Dedifferentiated amniotic fluid mesenchymal stem cell (primary cell): ENCODE measurements at regions not wholly inside any gene's neighbourhood (a gene's known extent, or its start where the extent isn't known, plus 50 kb on each side); places are given as distances from the start of the nearest gene placed in this dataset.
"Not testable (repeated sequence)": the region's sequence is repeated elsewhere in the genome, so short reads cannot be mapped to it uniquely, and the experiment has no call there.

Source experiments
- DNase-seq: peaks from one replicate; pipeline ENCODE4 v3.0.0-alpha.2; 2016; ENCODE audit errors: extremely low spot score

DNA sequence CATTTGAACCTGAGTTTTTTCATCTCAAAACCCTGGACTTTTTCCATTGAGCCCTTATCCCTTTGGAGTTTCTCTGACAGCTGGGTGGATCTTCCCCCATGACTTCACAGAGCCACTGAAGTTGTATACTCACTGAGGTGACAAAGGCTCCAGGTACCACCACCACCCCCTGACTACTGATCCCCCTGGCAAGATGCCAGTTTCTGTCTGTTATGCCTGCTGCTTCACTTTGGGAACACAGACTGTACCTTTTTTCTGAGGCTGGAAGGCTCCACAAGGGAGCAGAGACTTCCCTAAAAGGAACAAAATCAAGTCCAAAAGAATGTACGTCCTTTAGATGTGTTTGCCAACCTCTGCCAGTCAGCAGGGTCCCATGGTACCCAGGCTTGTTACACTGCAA is 160.3 kb upstream of the JADE1 start:
- DNase-seq = no peak

DNA sequence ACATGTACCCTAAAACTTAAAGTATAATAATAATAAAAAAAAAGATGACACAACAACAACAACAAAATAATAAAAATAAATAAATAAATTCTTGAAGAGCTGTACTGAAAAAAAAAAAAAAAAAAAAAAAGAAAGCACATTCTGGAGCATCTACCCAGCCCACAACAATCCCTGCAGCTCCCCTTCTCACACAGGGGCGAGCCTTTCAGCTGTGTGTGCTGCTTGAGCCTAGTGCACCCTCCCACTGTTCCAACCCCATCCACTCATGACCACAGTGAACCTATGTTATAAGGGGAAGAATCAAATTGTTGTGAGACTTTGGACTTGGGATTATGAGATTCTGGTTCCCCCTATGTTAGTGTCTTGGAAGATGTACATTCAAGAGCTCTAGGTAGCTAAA is 161.5 kb upstream of the JADE1 start:
- no peak for DNase-seq

DNA sequence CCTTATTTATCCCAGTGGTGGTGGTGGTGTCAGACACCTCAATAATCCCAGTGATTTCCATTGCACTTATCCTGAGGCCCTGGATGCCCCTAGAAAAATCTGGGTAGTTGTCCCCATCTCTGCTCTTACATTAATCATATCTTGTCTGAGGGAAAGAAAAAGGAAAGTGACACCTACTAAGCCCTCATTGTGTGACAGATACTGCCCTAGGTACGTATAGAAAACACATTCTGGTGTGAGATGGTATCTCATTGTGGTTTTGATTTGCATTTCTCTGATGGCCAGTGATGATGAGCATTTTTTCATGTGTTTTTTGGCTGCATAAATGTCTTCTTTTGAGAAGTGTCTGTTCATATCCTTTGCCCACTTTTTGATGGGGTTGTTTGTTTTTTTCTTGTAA is 162.6 kb upstream of the JADE1 start:
- DNase-seq = not testable (repeated sequence)

DNA sequence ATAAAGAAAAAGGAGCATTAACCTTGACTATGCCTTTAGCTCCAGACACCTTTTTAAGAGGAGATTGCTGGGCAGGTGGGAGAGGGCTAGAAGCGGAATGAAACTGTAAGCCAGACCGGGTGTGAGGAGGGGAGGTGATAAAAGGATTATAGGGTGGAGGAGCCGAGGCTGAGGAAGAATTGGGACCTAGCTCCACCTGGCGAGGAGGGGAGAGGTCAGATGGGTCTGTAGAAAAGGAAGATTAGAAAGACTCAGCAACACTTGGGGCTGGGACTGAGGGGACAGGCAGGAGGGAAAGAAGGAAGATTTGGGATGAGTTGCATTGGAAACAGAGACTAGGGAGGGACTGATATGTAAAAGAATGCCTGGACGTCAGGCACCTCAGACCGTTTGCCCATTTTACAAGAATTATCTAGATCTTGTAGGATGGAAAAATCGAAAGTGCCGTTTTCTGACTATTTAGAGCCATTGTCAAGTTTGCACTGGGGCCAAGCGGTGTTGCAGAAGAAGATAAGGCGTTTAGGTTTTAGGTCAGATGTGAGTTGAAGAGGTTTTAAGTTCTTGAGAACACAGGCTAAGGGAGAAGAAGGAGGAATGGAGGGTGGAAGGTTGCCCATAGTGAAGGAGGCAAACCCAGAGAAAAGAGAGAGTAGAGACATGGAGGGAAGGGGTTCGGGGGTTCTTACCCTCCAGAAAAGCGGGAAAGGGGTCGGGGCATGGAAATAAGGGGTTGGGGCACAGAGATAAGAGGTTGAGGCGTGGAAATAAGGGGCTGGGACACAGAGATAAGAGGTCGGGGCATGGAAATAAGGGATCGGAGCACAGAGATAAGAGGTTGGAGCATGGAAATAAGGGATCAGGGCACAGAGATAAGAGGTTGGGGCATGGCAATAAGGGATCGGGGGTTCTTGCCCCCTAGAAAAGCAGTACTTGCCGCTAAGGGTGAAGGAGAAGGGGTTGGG is 164.5 kb upstream of the JADE1 start:
- DNase-seq = not testable (repeated sequence)

DNA sequence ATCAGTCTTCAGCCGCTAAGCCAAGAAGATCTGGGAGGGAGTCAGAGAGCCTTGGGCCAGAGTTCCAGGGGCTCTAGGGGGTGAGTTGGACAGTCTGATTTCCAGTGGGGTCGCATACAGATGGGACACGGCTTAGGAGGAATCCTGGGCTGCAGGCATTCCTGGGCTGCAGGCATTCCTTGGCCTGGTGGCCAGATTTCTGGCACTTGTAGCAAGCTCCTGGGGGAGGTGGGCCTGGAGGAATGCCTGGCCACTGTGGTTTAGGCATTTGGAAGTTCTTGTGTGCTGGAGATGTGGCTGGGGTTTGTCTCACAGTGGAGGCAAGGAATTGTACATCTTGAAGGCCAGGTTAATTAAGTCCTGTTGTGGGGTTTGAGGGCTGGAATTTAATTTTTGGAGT is 165.4 kb upstream of the JADE1 start:
- DNase-seq = not testable (repeated sequence)

GRCh38 chr4:128641566-128641965 is 167.9 kb upstream of the JADE1 start:
- DNase-seq = not testable (repeated sequence)

DNA sequence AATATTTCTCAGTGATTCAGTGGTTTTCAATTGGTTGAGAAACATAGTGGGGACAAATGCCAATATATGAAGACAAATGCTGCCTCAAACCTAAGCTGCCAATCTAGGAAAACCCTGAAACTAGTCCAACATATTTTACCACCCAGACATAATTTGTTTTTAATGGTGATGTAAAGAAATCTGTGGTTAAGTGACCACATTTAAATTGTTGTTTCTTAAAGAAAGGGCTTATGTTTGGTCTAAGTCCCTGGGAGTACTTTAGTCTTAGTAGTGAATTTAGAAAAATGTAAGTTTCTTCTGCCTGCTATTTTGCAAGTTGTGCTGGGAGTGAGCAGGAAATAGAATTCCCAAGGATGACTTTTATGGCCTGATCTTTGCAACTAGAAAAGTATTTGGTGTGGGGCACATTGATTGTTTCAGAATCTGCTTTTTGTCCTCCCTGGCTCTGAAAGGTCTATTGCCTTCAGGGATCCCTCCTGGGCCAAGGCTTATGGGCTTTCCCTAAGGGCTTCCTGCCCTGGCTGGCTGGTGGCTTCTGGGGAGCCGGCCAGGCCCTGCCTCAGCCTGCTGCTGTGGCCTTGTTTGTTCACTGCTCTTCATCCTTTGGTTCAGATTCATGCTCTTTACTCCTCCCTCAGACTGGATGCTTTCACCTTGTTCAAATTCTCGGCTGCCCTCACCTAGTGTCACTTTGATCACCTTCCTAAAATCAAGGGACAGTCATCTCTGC is 169.8 kb upstream of the JADE1 start:
- DNase-seq = no peak

GRCh38 chr4:128636906-128637305 is 172.6 kb upstream of the JADE1 start:
- no peak for DNase-seq

- no peak for DNase-seq
These were observed 173.4 kb upstream of the JADE1 start for GRCh38 chr4:128635955-128636560.

DNA sequence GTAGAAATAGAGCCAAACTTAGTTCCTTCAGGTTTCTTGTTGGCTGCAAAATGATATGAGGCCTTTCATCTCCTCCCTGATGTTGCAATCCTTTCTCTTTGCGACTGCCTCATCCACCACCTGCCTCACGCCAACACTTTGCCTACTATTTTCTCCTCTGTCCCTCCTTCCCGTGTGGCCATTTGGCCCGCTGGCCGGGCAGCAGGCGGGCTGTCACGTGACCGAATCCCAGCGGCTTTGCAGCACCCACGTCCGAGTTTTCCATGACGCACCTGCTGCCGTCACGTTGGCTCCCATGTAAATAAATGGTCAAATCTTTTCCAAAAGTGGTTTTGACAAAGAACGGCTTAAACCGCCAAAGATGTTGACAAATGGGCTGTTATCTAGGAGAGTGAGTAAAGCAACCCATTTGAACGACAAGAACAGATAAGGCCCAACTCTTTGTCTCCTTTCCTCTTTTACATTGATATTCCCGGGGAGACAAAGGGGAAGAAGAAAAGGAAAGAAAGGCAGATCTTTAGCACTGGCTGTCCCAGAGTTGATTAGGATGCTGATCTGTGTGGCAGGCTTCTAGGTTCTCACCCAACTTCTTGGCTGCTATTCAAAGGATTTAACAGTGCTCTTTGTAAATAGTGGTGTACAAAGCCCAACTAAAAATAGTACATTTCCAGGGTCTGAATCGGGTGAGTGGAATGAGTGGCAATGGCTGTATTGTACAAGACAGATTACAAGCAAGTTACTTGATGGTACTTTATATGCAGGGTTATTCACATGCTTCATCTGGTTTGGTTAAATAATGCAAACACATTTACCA is 174.2 kb upstream of the JADE1 start:
- DNase-seq = no peak

GRCh38 chr4:128633067-128633466 is 176.4 kb upstream of the JADE1 start:
- no peak for DNase-seq

GRCh38 chr4:128630871-128631270 is 178.6 kb upstream of the JADE1 start:
- no peak for DNase-seq

DNA sequence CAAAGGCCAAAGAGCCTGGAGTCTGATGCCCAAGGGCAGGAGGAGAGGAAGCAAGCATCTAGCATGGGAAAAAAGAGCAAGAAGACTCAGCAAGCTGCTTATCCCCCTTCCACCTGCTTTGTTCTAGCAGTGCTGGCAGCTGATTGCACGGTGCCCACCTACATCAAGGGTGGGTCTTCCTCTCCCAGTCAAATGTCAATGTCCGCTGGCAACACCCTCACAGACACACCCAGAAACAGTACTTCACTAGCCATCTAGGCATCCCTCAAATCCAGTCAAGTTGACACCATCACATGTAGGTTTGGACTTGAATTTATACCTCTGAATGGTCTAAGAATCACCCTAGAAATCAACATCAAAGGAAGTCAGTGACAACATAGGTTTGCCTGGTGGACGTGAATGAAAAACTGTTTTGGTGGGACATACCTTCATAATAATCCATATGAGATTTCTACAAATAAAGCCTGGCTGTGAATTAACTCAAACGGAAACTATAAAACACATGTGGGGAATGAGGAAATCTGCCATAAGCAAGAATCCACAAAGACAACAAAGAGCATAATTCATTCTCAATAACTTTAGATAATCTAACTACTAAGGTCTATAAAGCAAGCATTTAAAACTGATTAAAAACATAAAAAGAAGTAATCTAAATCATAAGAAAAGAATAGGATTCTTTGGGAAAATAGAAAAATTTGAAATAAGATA is 185.8 kb upstream of the JADE1 start:
- DNase-seq = no peak

- DNase-seq = not testable (repeated sequence)
These were observed 189.1 kb upstream of the JADE1 start for GRCh38 chr4:128620279-128620965.

- DNase-seq = no peak
These were observed 194.3 kb upstream of the JADE1 start for GRCh38 chr4:128615197-128615596.

- DNase-seq = no peak
These were observed 201.5 kb upstream of the JADE1 start for GRCh38 chr4:128608006-128608405.

DNA sequence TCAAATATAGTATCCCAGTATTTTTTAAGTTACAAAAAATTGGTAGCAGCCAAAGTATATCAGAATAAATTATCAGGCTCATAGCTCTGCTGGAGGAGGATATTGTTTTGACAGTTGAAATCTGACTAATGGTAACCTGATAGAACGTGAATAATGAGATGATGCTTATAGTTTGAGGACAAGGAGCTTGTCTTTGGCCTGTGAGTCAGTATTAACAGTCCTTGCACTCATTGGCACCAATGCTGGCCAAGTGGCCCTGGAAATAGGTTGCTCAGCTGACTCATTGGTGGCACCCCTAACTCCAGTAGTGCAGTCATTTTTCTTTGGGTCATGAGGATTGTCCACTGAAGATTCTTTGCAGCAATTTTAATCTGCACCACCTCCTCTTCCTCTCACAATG is 203.3 kb upstream of the JADE1 start:
- no peak for DNase-seq

DNA sequence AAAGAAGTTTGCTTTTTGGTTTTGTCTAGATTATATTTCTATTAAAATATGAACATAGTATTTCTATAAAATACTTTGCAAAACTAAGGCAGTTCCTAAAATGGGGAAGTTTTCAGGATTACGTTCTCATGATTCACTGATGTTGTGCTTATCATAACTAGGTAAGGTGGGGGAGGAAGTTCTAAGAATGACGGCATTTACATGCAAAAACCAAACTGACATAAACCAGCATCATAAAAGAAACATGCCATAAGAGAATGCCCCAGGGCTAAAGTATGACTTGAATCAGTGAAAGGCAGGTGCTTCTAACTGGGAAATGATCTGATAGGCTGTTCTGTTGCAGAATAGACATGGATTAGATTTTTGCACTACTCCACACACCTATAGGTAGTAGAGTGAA is 204.7 kb upstream of the JADE1 start:
- DNase-seq = no peak

DNA sequence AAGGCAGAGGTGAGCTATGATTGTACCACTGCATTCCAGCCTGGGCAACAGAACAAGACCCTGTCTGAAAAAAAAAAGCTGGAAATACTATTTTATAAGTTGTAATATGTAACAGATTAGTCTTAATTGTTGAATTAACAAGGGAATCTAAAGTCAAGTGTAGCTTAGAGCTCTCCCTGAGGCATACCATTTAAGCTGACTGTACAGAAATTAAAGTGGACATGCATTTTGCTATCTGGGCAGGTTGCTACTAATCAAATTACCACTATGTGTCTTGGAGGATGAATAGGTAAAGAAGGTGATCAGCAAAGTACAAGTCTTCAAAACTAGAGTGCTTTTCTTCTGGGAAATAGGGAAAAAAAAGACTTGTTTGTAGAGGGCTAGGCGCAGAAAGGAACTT is 205.3 kb upstream of the JADE1 start:
- DNase-seq = no peak

DNA sequence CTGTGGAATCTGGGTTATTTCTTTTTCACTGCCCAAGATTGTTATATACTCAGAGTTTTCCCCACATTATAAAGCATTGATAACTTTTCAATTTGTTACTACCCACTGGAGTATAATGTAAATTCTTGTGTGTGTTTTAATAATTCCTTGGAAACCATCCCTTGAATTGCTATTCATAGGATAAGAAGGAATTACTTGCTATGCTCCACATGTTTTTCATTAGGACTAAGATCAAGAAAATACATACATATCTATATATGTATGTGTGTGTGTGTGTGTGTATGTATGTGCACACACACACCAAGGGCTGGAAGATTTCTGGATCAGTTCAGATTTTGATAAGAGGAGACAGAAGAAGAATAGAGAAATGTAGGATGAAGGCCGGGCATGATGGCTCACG is 206.4 kb upstream of the JADE1 start:
- no peak for DNase-seq
